Upper lobe of left lung (tissue), 4 donors: ENCODE measurements at regions not wholly inside any gene's neighbourhood (a gene's known extent, or its start where the extent isn't known, plus 50 kb on each side); places are given as distances from the start of the nearest gene placed in this dataset.

ENCODE experiments used
- CTCF ChIP-seq, 6 experiments: fragments of 450-650 bp in 4 of 6; fragments of 200-600 bp in 2 of 6; sonication (generic) in 2 of 6; IDR thresholded peaks; one replicate each; pipeline ENCODE4 v1.5.1; 2016 to 2019; ENCODE audit warnings: antibody characterized with exemption in 6 of 6
- POLR2A ChIP-seq, 4 donors: fragments of 450-650 bp; IDR thresholded peaks; one replicate each; pipeline ENCODE4 v1.5.1; 2016 to 2017; ENCODE audit warnings: antibody characterized with exemption in 4 of 4, mild to moderate bottlenecking in 2 of 4
- POLR2AphosphoS5 ChIP-seq, 2 donors: sonication (generic); formaldehyde crosslinking; IDR thresholded peaks; one replicate each; pipeline ENCODE4 v1.5.1; 2017; ENCODE audit warnings: antibody characterized with exemption in 2 of 2

GRCh38 chr3:153921826-153922225, 199.4 kb upstream of the ARHGEF26 start:
- TF ChIP-seq CTCF (IDR thresholded peaks at IDR 0.05): no peak
- TF ChIP-seq POLR2AphosphoS5 (IDR thresholded peaks at IDR 0.05): no peak
- TF ChIP-seq POLR2A (IDR thresholded peaks at IDR 0.05): no peak
